ENCODE measurements at regions not wholly inside any gene's neighbourhood (a gene's known extent, or its start where the extent isn't known, plus 50 kb on each side); places are given as distances from the start of the nearest gene placed in this dataset.

DNA sequence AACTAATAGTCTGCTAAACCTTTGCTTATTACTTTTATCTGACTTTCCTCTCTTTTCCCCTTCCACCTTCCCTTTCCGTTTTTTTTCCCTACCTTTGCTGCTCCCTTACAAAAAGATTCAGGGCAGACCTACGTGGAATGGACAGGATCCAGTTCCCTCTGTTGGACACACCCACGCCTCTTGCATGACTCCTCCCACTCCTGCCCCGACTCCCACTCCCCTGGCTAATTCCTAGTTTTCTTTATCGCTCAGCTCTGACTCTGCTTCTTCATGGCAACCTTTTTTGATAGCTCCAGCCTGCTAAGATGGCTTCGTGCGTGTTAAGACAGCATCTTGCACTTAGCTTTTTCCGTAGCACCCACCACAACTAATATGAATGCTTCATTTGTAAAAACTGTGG lies 715.6 kb upstream of the NRSN1 start:
- ATAC-seq, result no peak
- no peak overlapping the region for H3K4me3 ChIP-seq
- H3K9me3 ChIP-seq, result no peaks in the 10 kb centered on the region
- DNase-seq, result no peak
- no peak overlapping the region for H3K27ac ChIP-seq
- H3K36me3 ChIP-seq, result no peaks in the 10 kb centered on the region
- TF ChIP-seq, protein P1, sequence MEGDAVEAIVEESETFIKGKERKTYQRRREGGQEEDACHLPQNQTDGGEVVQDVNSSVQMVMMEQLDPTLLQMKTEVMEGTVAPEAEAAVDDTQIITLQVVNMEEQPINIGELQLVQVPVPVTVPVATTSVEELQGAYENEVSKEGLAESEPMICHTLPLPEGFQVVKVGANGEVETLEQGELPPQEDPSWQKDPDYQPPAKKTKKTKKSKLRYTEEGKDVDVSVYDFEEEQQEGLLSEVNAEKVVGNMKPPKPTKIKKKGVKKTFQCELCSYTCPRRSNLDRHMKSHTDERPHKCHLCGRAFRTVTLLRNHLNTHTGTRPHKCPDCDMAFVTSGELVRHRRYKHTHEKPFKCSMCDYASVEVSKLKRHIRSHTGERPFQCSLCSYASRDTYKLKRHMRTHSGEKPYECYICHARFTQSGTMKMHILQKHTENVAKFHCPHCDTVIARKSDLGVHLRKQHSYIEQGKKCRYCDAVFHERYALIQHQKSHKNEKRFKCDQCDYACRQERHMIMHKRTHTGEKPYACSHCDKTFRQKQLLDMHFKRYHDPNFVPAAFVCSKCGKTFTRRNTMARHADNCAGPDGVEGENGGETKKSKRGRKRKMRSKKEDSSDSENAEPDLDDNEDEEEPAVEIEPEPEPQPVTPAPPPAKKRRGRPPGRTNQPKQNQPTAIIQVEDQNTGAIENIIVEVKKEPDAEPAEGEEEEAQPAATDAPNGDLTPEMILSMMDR (IDR thresholded peaks at IDR 0.05), result no peak
- no peaks in the 10 kb centered on the region for H3K27me3 ChIP-seq
- no peaks in the 10 kb centered on the region for H3K4me1 ChIP-seq
- intact Hi-C loops (cut with DNase I), result no loop called here

DNA sequence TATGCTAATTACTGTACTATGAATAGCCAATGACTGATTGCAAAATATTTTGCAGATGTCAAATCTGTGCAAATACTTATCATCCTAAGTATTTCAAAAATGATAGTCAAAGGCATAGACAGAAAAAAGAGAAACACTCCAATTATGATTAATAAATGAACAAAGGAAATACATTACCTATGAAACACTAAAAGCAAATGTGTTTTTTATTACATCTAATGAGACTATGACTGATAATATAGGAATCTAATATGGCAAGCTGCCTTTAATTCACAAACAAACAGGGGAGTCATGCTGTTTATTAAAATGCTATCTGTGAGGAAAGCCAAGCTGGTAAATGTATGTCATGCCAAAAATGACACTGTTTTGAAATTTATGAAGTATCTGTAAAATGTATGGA lies 713.2 kb upstream of the NRSN1 start:
- Histone ChIP-seq H3K27me3 (no peaks in the 10 kb centered on the region), H3K4me3 (no peak overlapping the region), H3K27ac (no peak overlapping the region), H3K4me1 (no peaks in the 10 kb centered on the region), H3K36me3 (no peaks in the 10 kb centered on the region), H3K9me3 (no peaks in the 10 kb centered on the region)
- no peak for DNase-seq
- intact Hi-C loops (cut with DNase I), result no loop called here
- TF ChIP-seq, protein P1 (IDR thresholded peaks at IDR 0.05), result no peak
- no peak for ATAC-seq

DNA sequence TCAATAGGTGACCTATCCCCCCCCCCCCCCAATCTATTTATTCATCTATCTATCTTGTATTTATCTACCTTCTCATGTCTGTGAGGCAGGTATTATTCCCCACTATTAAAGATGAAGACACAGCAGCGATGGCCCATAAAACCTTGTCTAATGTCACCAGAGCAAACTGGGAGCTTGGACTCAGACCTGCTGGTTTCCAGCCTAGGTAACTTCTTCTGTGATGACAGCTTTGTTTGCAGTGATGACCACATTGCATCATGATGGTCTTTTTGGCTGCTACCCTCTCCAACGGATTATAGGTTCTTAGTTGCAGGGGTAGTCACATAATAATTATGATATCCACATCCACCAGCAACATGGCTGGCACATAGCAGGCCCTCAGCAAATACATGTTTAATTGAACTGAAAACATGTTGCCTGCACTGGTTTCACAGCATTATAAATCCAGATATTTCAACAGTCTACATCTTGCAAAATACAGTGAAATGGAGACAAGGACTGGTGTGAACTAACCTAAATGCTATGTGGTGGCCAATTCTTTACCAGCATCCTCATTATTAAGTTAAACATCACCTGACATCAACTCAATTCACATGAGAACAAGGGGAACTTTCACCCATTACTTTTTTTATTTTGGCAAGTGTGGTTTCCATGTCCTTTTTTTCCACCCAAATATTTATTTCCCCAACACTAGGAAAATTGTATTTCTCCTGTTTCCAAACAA lies 712.5 kb upstream of the NRSN1 start:
- H3K4me3 ChIP-seq, result no peak overlapping the region
- H3K27me3 ChIP-seq, result no peaks in the 10 kb centered on the region
- no peaks in the 10 kb centered on the region for H3K4me1 ChIP-seq
- DNase-seq (no peak), ATAC-seq (no peak)
- TF ChIP-seq, protein P1 (IDR thresholded peaks at IDR 0.05), result no peak
- H3K27ac ChIP-seq, result no peak overlapping the region
- intact Hi-C loops (cut with DNase I), result no loop called here
- no peaks in the 10 kb centered on the region for H3K9me3 ChIP-seq
- H3K36me3 ChIP-seq, result no peaks in the 10 kb centered on the region

DNA sequence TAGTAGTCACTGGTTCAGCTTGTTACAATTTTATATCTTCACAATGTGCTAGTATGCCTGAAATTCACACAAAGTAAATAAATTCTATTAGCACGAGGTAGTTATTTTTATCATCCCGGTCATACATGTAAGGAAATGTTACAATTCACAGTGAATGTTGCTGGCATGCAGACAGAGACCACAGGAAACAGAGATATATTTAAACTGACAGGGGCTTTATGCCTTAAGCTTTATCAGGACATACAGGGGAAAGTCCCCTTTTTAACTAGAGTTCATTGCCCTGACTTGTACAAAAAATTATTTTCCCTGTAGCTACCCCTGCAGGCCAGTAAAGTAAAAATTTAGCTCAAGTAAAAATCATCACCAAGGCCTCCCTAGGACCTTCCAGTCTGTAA lies 712.0 kb upstream of the NRSN1 start:
- H3K27ac ChIP-seq, result no peak overlapping the region
- TF ChIP-seq, protein P1 (IDR thresholded peaks at IDR 0.05), result peak; percentile 8
- H3K36me3 ChIP-seq, result no peaks in the 10 kb centered on the region
- H3K27me3 ChIP-seq, result no peaks in the 10 kb centered on the region
- no peak for DNase-seq
- H3K4me3 ChIP-seq, result no peak overlapping the region
- no peak for ATAC-seq
- no peaks in the 10 kb centered on the region for H3K4me1 ChIP-seq
- intact Hi-C loops (cut with DNase I), result no loop called here
- H3K9me3 ChIP-seq, result no peaks in the 10 kb centered on the region

DNA sequence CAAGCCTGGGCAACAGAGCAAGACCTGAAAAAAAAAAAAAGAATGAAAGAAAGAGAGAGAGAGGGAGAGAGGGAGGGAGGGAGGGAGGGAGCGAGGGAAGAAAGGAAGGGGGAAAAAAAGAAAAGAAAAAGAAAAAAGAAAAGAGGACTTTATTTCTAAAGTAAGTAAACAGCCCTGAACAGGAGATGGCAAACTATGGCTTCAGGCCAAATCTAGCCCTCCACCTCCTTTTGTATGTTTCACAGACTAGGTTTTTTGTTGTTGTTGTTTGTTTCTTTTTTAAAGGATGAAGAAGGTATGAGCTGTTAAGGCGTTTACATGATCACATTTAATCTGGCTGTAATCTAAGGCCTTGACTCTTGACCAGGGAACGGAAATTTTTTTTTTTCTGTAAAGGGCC lies 711.1 kb upstream of the NRSN1 start:
- H3K9me3 ChIP-seq, result no peaks in the 10 kb centered on the region
- TF ChIP-seq, protein P1 (IDR thresholded peaks at IDR 0.05), result no peak
- no peak overlapping the region for H3K27ac ChIP-seq
- intact Hi-C loops (cut with DNase I), result no loop called here
- no peaks in the 10 kb centered on the region for H3K27me3 ChIP-seq
- no peaks in the 10 kb centered on the region for H3K36me3 ChIP-seq
- DNase-seq, result no peak
- no peak overlapping the region for H3K4me3 ChIP-seq
- no peaks in the 10 kb centered on the region for H3K4me1 ChIP-seq
- ATAC-seq, result no peak
